SKM-1 treated with dmso at 0.1 percent for 144 hours (cell line): ENCODE measurements at regions not wholly inside any gene's neighbourhood (a gene's known extent, or its start where the extent isn't known, plus 50 kb on each side); places are given as distances from the start of the nearest gene placed in this dataset.
"Not testable (repeated sequence)": the region's sequence is repeated elsewhere in the genome, so short reads cannot be mapped to it uniquely, and the experiment has no call there.

Experiments used
- DNase-seq: peaks from one replicate; lab custom pipeline; 2025; ENCODE audit not compliant: unreplicated experiment; lab: John Stamatoyannopoulos, UW

DNA sequence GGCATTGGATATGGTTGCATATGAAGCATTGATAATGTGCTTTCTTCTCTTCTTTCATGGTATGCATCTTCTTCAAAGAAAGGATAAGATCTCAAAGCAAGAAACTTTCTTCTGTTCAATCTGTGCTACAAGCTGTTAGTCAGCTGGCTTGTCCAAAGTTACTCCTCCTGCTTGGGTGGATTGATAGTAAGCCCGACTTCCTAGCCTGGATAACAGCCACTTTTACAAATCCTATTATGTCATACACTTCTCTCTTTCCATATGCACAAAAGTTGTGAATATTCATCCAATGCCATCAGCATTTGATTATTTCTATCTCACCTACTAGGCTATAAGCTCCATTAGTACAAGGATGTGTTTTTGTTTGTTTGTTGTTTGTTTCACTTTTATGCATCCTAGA lies 891.0 kb upstream of the SORCS1 start:
- DNase-seq = no peak

- no peak for DNase-seq
These were observed 888.5 kb upstream of the SORCS1 start for GRCh38 chr10:108052981-108053380.

GRCh38 chr10:108051218-108051617 lies 886.7 kb upstream of the SORCS1 start:
- DNase-seq = no peak

GRCh38 chr10:108050626-108051025 lies 886.1 kb upstream of the SORCS1 start:
- no peak for DNase-seq

GRCh38 chr10:108049668-108050067 lies 885.2 kb upstream of the SORCS1 start:
- DNase-seq = no peak

- no peak for DNase-seq
These were observed 884.4 kb upstream of the SORCS1 start for GRCh38 chr10:108048898-108049297.

DNA sequence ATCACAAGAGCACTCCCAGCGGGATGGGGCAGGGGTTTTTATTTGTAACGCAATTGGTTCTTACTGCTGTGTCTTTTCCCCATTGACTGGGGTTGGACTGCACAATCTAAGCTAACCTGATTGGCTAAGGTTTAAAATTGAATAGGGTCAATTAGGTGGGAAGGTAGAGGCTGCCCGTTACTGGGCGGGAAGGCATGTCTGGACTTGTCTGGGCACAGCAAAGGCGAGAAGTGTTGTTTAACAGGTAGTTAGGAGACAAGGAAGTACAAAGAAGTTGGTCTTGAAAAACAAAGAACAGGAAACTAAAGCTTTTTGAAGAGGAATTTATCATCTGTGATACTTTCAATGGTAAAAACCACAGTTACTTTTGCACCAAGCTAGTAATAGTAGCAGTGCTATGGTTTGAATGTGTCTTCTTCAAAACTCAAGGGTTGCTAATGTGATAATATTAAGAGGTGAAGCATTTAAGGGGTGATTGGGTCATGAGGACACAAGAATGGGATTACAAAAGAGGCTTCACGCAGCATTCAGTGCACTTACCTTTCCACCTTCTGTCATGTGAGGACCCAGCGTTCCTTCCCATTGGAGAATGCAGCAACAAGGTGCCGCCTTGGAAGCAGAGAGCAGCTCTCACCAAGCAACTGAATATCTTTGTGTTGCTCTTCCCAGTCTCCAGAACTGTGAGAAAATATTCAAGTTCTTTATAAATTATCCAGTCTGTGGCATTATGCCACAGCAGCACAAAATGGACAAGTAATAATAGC lies 875.5 kb upstream of the SORCS1 start:
- no peak for DNase-seq

DNA sequence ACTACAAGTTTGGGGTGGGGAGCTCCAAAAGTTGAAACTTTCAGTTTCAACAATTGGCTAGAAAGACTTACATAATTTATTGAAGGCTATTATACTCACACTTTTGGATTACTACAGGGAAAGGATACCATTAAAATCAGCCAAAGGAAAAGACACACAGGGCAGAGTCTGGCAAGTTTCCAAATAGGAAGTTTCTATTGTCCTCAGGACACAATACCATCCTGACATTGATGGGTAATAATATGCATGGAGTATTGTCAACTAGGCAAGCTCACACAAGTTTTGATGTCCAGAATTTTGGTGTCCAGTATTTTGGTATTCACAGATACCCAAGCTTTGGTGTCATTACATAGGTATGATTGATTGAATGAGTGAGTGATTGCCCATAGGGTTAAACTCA lies 872.6 kb upstream of the SORCS1 start:
- DNase-seq = no peak

DNA sequence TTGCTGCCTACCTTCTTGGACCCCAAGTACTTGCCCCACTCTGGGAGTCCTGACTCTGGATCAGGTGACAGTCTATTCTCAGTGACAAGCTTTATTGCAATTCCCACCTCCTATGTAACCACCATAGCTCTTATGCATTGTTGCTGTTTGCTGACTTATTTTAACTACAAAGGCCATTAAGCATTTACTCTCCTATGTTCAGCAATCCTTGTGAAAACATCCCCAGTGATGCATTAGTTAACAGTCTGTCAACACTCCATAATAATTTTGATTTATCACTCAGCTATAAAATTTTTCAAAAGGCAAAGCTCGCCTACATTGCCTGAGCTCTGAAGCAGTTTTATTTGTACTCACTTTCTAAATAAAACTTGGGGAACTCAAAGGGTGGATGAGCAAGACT lies 871.8 kb upstream of the SORCS1 start:
- DNase-seq = no peak

- DNase-seq = no peak
These were observed 870.3 kb upstream of the SORCS1 start for GRCh38 chr10:108034829-108035228.

DNA sequence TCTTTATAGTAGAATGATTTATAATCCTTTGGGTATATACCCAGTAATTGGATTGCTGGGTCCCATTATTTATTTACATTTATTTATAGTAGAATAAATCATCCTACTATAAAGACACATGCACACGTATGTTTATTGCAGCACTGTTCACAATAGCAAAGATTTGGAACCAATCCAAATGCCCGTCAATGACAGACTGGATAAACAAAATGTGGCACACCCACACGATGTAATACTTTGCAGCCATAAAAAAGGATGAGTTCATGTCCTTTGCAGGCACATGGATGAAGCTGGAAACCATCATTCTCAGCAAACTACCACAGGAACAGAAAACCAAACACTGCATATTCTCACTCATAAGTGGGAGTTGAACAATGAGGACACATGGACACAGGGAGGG lies 869.0 kb upstream of the SORCS1 start:
- not testable (repeated sequence) for DNase-seq

GRCh38 chr10:108031505-108031904 lies 867.0 kb upstream of the SORCS1 start:
- no peak for DNase-seq

GRCh38 chr10:108014902-108015177 lies 850.3 kb upstream of the SORCS1 start:
- DNase-seq = no peak

DNA sequence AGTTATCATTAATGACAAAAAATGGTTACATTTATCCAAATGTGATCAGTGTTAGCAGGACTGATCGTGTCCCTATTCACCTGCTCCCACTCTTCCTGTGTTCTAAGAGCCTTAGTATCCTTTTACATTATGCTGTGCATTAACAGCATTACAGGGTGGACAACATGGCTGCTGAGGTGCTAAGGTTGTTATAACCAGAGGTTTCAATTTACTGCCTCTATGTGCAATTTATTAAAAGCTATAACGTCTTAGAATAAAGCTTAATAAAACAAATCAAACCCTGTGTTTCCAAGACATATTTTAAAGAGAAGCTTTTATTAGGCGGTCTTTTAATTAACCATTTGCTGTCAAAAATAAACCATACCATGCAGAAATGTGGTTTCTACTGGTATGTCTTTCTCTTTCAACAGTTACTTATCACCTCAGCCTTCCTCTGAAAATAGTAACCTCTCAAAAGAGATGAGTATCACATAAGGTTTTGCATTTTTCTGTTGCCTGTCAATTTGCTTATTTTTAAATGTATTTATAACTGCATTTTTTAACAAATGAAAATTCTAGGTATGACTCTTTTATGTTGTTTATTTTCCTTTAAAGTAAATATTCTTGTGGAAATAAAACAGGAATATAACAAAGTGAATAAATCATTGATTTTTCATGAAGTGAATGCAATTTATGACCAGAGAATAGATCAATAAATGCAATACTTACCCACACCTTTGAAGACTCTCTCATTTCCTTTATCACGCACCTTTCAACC lies 849.8 kb upstream of the SORCS1 start:
- no peak for DNase-seq

DNA sequence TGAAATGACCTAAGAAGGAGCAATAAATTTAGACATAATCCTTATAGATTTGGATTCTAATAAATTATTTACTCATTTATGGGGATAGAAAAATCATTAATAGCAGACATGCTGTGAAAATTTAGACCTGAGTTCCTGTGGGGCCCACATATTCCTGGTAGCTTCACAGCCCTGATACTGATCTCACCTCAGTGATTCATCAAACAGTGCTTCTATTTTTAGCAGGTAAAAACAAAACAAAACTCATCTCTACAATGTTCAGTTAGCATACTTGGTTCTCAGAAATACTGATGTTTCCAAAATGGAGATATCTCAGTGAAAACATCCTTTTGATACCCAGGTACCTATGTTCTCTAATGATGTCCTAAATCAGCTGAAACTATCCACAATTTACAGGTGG lies 841.1 kb upstream of the SORCS1 start:
- DNase-seq = no peak

GRCh38 chr10:108003576-108003975 lies 839.1 kb upstream of the SORCS1 start:
- DNase-seq = no peak

DNA sequence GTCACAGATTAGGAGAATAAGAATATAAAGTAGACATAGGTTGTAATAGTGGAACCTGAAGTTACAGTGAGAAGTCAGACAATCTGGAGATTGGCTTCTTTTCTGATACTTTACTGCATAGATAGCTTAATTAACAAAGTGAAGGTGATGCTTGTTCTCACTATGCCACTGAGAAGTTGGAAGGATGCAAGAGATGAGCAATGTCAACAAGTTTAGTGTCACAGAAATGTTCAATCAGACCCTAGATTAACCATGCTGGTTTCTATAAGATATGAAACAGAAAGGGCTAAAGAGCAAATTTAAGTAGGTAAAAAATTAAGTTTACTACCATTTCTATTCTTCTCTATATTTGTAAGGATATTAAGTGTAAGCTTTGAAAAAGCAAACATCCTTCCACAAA lies 838.6 kb upstream of the SORCS1 start:
- DNase-seq = no peak

GRCh38 chr10:108000365-108000764 lies 835.9 kb upstream of the SORCS1 start:
- DNase-seq = no peak

DNA sequence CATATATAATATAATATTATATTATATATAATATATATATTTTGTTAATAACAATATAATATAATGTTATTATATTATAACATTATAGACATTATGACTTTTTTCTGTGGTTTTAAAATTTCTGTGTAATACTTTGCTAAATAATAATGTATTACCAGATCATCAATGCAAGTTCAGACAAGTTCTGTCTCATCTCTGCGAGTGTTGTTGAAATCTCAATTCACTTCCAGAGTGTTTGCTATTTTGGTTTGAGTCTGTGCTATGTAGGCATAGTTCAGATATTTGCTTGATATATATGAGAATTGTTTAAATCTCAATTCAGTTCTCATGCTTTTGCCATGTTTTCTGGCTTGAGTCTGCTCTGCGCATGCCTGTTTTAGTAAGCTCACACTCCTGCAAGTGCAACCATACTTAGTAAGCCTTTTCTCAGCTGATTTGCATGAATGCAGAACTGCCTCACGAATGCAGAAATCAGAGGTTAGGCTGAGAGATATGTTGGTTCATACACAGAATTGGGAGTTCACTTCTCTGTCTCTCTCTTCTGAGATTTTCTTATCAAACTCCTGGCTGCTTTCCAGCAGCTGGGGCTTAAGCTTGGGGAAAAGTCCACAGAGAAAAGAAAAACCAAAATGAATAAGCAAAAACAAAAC lies 830.2 kb upstream of the SORCS1 start:
- no peak for DNase-seq

DNA sequence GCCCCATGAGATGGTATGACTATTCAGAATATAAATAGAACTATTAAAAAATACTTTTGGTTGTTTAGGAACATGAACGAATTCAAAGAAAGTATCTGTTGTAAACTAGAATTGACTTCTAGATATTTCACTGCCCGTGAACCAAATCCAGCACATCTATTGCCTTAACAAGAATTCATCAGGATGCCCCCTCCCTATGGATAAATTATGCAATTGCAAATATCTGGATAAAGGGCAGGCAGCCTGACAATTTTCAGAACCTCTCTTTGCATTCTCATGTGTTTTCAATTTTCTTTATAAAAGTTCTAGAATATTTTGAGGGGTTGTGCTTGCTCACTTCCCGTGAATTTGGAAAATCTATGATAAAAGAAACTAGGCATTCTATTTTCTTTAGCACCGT lies 822.1 kb upstream of the SORCS1 start:
- DNase-seq = no peak

GRCh38 chr10:107984581-107984980 lies 820.1 kb upstream of the SORCS1 start:
- DNase-seq = no peak

DNA sequence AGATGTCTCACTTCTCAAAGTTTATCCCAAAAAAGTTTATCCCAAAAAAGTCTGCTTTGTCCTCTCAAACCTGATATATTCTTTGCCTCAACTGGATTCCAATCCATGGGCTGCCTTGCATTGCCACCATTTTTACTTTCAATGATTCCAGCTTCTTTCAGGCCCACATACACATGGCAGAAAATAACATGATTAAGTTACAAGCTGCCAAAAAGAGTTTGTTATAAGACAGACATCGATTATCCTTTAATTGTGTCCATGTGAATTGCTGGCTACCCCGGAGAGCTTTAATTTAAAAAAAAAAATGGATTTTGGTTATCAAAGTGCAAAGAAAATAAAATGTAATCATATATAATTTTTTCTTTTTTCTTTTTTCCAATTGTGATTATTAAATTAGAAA lies 819.6 kb upstream of the SORCS1 start:
- no peak for DNase-seq
